HG03196 (cell line): ENCODE measurements at regions not wholly inside any gene's neighbourhood (a gene's known extent, or its start where the extent isn't known, plus 50 kb on each side); places are given as distances from the start of the nearest gene placed in this dataset.

Experiments
- ATAC-seq: cut with Tn5 transposase; IDR thresholded peaks from one replicate; pipeline ENCODE4 v1.9.1; 2021; ENCODE audit not compliant: unreplicated experiment

DNA sequence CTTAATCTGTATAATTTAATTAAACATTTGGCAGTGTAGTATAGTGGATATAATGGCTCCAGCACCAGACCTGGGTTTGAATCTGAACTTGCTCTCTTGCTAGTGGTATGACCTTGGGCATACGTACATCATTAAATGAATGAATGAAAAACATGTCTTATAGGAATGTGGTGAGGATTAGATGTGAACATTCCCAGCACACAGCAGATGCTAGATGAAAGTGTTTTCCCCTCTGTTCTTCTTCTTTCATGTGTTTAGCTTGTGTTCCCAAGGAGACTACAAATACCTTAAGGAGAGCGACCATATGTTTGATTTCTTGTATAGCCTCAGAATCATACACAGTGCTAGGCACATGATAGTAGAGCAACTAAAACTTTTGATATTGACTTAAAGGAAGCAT lies 56.5 kb downstream of the CT47B1 start:
- ATAC-seq, result no peak

GRCh38 chrX:120813982-120814381 lies 61.7 kb downstream of the CT47B1 start:
- no peak for ATAC-seq

DNA sequence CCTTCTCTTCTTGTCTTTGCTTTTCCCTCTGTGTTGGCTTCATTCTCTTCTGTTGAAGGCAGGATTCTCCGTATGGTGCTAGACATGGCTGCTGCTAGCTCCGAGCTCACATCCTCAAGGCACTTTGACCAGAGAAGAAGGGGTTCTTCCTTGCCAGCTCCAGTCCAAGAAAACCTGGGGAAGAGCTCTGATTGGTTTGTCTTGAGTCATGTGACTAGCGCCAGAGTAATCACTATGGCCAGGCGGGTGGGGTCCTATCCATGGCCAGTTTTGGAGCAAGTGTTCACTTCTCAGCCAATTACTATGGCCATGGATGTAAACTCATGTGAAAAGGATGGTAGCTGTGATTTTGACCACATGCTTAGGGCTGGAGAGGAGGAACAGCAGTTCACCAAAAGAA lies 74.2 kb downstream of the CT47B1 start:
- no peak for ATAC-seq

GRCh38 chrX:120797188-120797851 lies 78.3 kb downstream of the CT47B1 start:
- no peak for ATAC-seq

GRCh38 chrX:120795301-120795700 lies 80.4 kb downstream of the CT47B1 start:
- no peak for ATAC-seq

DNA sequence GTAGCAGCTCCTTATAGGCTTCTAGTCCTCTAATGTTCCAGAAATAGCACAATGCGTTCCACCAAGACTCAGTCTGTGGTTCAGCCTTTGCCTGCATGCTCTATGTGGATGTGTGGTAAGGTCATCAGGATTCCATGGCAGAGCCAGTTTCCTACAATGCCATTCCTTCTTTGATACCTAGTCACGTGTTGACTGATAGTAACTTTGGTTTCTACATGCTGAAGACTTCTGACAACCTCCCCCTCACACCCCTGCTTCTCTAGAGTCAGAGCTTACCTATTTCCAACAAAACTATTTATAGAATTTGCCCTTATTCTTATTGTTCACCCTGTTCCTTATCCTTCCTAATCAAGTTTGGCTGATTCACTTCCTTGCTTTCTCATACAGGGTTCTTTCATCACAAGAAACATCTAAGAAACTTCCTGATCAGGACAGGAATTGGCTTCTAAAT lies 81.1 kb downstream of the CT47B1 start:
- no peak for ATAC-seq

GRCh38 chrX:120793098-120793497 lies 82.6 kb downstream of the CT47B1 start:
- no peak for ATAC-seq

GRCh38 chrX:120791013-120791643 lies 84.5 kb downstream of the CT47B1 start:
- no peak for ATAC-seq

GRCh38 chrX:120790552-120790951 lies 85.1 kb downstream of the CT47B1 start:
- ATAC-seq, result no peak

GRCh38 chrX:120790118-120790517 lies 85.5 kb downstream of the CT47B1 start:
- ATAC-seq, result no peak

DNA sequence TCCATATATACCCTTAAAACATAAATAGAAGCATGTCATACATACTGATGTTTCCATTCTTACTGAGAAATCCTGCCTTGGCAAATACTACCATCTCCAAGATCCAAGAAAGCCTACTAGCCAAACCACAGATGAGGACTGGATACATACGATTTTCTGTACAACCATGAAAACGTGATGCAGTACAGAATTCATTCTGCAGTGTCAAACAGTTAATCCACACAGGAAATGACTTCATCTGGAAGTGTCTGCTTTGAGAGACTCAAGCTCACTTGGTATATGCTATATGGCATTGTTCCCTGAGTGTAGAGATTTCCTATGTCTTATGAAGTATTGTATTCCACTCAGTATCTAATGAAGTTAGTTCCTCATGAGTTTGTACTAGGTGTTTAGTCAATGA lies 94.3 kb downstream of the CT47B1 start:
- ATAC-seq, result no peak

GRCh38 chrX:120775959-120776358 lies 99.7 kb downstream of the CT47B1 start:
- ATAC-seq, result no peak

DNA sequence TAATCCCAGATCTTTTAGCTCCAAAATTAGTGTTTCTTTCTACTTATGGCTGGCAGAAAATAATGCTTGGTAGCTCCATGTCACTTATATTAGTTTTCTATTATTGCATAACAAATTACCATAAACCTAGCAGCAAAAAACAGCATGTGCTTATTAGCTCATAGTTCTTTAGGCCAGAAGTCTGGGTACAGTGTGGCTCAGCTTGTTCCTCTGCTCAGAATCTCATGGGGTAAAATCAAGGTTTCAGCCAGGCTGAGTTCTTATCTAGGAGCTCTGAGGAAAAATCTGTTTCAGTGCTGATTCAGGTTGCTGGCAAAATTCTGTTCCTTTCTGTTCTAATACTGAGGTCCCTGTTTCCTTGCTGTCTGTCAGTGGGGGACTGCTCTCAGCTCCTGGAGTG lies 101.1 kb downstream of the CT47B1 start:
- no peak for ATAC-seq

GRCh38 chrX:120773801-120774200 lies 101.9 kb downstream of the CT47B1 start:
- ATAC-seq, result no peak

DNA sequence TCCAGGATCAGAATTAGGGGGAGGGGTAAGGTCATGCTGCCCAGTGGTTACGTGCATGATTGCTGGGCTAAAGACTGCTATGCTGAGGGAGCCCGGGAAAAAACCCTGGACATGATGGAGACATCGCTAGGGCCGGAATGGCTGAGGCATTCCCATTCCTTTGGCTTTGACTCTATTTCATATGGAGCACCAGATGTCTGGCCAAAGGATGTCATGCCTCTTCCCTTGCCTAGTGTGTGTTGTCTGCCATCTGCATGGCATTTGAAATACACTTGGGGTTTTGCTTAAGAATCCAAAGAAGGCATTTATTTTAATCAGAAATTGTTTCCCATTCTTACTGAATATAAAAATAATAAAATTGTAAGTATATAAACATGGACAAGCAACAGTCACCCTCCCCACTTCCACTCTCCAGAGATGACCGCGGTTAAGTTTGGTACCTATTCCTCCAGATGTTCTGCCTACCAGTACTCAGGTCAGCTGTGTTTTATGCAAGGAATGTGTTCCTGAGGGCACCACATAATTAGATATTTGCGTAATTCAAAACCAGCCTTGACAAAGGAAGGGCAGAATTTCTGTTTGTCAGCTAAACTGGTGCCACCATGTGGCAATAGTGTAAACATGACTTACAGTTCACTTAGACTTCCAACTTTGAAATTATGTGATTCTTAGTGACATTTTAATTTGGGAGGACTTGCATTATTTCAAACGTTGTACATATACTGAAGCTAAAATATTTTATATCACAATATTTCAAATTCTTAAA lies 105.9 kb downstream of the CT47B1 start:
- no peak for ATAC-seq

GRCh38 chrX:120768681-120769080 lies 107.0 kb downstream of the CT47B1 start:
- ATAC-seq, result no peak

DNA sequence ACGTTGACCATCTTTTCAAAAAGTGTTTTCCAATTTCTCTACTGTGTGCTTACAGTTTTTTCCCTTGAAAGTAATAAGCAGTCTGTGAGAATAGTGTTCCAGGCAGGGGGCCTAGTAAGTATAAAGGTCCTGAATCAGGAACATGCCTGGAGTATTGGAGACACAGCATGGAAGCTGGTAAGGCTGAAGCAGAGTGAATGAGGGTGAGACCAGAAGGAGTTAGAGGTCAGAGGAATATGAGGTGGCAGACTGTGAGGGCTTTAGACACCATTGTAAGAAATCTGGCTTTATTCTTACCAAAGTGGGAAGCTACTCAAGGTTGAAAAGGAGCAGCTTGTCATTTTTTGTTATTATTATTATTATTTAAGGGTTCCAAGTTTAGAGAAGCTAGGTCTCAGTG lies 107.4 kb downstream of the CT47B1 start:
- no peak for ATAC-seq

- ATAC-seq, result no peak
These were observed 112.4 kb downstream of the CT47B1 start for GRCh38 chrX:120763269-120763668.

- no peak for ATAC-seq
These were observed 113.9 kb downstream of the CT47B1 start for GRCh38 chrX:120761810-120762209.

DNA sequence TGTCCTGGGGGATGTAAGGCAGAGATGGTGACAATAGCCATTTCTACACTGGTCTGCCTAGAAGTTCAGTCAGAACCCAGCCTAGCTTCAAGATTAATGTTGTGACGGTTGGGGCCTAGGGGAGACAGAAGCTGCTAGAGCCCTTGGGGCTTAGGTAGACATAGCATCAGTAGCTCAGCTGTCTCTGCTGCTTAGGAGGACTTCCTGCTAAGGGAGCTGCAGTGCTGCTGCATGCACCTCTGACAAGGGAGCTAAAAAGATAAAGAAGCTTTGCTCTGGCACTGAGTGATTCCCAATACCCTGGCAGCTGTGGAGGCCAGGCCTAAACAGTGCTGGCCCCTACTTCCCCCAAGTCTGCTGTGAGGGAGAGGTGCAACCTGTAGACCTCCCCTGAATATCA lies 116.0 kb downstream of the CT47B1 start:
- no peak for ATAC-seq

DNA sequence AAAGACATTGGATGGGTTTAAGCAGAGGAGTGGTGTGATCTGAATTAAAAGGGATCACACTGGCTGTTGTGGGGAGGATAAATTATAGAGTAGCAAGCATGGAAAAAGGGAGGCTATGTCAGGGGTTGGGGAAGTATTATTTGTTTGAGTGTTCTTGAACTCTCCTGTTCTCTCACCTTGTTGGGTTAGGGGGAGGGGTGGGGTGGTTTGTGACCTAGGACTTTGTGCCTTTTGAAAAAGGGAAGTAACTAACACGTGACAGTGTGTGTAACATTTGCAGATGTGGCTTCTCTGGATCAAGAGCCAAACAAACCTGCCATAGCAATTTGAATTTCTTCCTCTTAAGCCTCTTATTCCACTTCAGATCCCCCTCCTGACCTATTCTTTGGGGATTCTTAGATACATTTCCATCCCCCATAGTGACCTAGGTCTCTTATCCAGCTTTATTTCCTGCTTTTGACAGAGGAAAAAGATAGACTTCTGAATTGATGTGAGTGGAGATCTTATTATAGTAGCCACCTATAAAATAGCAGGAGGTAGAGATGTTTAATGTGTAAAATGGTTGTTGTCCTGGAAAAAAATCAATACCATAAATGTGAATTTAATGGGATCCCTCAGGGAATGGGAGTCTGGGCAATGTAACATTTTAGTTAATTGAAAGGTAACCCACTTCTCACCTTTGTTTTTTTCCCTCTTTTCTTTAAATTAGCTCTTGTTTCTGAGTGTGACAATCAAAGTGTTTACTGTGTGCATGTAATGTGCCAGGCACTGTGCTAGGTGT lies 120.4 kb downstream of the CT47B1 start:
- ATAC-seq, result peak; percentile 67
